PFSK-1 (cell line): ENCODE measurements at regions not wholly inside any gene's neighbourhood (a gene's known extent, or its start where the extent isn't known, plus 50 kb on each side); places are given as distances from the start of the nearest gene placed in this dataset.

Experiments used
- FOXP2 ChIP-seq: optimal IDR thresholded peaks from 2 replicates; pipeline ENCODE3; 2011; ENCODE audit warnings: borderline replicate concordance, control low read depth, inconsistent platforms; ENCODE audit not compliant: insufficient read depth; ENCODE audit errors: extremely low read length, extremely low read depth
- POLR2AphosphoS5 ChIP-seq: IDR thresholded peaks from 2 replicates; pipeline ENCODE4 v1.6.1; 2012; ENCODE audit warnings: low read depth, mild to moderate bottlenecking, control low read depth, low read length, moderate library complexity
- SIN3A ChIP-seq: IDR thresholded peaks from 2 replicates; pipeline ENCODE4 v1.6.1; 2012; ENCODE audit warnings: mild to moderate bottlenecking, low read length, moderate library complexity, borderline replicate concordance; ENCODE audit not compliant: insufficient read depth
- TAF1 ChIP-seq: IDR thresholded peaks from 2 replicates; pipeline ENCODE4 v1.6.1; 2012; ENCODE audit warnings: low read length, control low read depth, borderline replicate concordance; ENCODE audit not compliant: insufficient read depth
- TF ChIP-seq, protein P1 (sequence below), 2 experiments: IDR thresholded peaks; 2 replicates each; pipeline versions ENCODE4 v1.6.1 to v1.8.0; 2011 to 2012; ENCODE audit warnings: low read depth in 2 of 2, low read length in 2 of 2, control low read depth in 1 of 2, inconsistent platforms in 1 of 2, mild to moderate bottlenecking in 1 of 2, moderate library complexity in 1 of 2; ENCODE audit not compliant: insufficient read depth in 1 of 2

DNA sequence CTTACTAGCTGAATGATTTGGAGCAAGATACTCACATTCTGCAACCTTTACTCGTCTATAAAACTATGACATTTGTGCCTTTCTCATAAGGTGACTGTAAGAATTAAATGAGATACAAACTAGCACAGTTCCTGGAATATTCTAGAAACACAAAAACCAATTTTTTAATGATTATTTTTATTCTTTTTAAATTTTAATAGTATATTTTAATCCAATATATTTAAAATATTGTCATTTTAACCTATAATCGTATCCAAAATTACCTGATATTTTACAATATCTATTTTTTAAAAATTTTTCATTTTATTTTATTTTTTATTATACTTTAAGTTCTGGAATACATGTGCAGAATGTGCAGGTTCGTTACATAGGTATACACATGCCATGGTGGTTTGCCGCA lies 238.1 kb downstream of the OLFM4 start:
- no peak for TF ChIP-seq POLR2AphosphoS5
- no peak for TF ChIP-seq TAF1
- no peak for TF ChIP-seq SIN3A
- no peak for TF ChIP-seq FOXP2
- TF ChIP-seq, protein P1, sequence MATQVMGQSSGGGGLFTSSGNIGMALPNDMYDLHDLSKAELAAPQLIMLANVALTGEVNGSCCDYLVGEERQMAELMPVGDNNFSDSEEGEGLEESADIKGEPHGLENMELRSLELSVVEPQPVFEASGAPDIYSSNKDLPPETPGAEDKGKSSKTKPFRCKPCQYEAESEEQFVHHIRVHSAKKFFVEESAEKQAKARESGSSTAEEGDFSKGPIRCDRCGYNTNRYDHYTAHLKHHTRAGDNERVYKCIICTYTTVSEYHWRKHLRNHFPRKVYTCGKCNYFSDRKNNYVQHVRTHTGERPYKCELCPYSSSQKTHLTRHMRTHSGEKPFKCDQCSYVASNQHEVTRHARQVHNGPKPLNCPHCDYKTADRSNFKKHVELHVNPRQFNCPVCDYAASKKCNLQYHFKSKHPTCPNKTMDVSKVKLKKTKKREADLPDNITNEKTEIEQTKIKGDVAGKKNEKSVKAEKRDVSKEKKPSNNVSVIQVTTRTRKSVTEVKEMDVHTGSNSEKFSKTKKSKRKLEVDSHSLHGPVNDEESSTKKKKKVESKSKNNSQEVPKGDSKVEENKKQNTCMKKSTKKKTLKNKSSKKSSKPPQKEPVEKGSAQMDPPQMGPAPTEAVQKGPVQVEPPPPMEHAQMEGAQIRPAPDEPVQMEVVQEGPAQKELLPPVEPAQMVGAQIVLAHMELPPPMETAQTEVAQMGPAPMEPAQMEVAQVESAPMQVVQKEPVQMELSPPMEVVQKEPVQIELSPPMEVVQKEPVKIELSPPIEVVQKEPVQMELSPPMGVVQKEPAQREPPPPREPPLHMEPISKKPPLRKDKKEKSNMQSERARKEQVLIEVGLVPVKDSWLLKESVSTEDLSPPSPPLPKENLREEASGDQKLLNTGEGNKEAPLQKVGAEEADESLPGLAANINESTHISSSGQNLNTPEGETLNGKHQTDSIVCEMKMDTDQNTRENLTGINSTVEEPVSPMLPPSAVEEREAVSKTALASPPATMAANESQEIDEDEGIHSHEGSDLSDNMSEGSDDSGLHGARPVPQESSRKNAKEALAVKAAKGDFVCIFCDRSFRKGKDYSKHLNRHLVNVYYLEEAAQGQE (IDR thresholded peaks at IDR 0.05; ENCODE audit: insufficient read depth in 1 of 2, low read depth in 2 of 2, low read length in 2 of 2) = no peak

DNA sequence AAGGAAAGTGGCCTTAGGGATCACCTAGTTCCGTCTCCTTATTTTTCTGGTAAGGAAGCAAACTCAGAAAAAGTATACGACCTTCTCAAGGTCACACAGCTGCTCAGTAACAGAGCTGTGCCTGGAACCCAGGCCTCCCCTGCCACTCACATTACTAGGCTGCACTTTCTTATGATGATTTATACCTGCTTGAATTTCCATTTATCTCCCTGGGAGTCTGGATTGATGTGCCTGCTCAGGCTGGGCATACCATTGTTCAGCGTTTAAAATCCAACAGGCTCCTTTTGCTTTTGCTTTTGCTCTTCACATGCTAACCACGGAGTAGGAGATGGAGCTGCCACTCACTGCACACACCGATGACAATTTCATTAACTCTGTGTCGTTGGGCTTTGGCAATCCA lies 241.0 kb downstream of the OLFM4 start:
- TF ChIP-seq FOXP2 = no peak
- no peak for TF ChIP-seq TAF1
- TF ChIP-seq, protein P1 (IDR thresholded peaks at IDR 0.05; ENCODE audit: insufficient read depth in 1 of 2, low read depth in 2 of 2, low read length in 2 of 2) = no peak
- TF ChIP-seq POLR2AphosphoS5 = no peak
- no peak for TF ChIP-seq SIN3A

DNA sequence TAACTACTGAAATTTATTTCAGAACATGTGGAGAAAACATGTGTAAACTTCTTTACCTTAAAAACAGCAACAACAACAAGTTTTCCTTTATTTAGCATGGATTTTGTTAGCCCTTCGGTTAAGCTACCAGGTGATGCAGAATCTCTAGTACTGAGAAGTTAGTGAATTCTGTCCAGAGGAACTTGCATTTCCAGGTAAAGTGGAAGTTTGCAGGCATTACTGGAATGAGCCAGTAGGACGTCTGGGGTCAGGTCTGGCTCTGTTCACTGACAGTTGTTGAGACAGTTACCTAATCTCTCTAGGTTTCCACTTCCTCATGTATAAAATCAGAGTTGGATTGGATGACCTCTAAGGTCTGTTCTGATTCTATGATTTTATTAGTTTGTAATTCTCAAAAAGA lies 244.3 kb downstream of the OLFM4 start:
- TF ChIP-seq, protein P1 (IDR thresholded peaks at IDR 0.05; ENCODE audit: insufficient read depth in 1 of 2, low read depth in 2 of 2, low read length in 2 of 2) = no peak
- TF ChIP-seq TAF1 (no peak), POLR2AphosphoS5 (no peak), FOXP2 (no peak), SIN3A (no peak)

DNA sequence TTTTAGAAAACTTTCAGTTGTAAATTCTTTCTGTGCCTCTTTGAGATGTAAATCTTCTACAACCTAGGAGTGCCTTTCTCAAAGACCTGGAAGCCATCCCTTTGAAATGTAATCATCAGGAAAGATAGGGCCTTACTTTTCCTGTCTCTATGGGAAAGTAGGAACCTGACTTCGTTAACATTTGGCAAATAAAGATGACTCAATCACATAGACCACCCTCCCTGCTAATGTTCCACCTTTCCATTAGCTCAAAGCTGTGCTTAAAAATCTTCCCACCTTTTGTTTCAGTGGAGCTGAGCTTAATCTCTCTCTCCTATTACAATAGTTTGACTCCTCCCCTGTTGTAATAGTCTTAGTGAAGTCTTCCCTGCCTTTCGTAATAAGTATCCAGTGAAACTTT lies 247.7 kb downstream of the OLFM4 start:
- TF ChIP-seq, protein P1 (IDR thresholded peaks at IDR 0.05; ENCODE audit: insufficient read depth in 1 of 2, low read depth in 2 of 2, low read length in 2 of 2) = no peak
- TF ChIP-seq POLR2AphosphoS5 (no peak), FOXP2 (no peak), SIN3A (no peak), TAF1 (no peak)

DNA sequence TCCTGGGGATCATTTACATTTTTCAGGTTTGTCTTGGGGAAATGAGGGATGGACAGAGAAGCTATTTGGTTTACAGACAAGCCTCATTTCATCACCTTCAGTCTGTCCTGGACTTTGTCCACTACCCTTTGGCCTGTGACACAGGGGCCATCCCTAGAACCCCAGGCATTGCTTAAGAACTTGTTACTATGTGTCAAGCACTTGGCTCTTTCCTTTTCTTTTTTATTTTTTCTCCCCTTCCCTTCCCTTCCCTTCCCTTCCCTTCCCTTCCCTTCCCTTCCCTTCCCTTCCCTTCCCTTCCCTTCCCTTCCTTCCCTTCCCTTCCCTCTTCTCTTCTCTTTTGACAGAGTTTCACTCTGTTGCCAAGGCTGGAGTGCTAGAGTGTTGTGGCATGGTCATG lies 253.1 kb downstream of the OLFM4 start:
- TF ChIP-seq, protein P1 (IDR thresholded peaks at IDR 0.05; ENCODE audit: insufficient read depth in 1 of 2, low read depth in 2 of 2, low read length in 2 of 2) = no peak
- TF ChIP-seq TAF1 (no peak), FOXP2 (no peak), POLR2AphosphoS5 (no peak), SIN3A (no peak)
